CD14-positive monocyte (primary cell): ENCODE measurements at regions not wholly inside any gene's neighbourhood (a gene's known extent, or its start where the extent isn't known, plus 50 kb on each side); places are given as distances from the start of the nearest gene placed in this dataset.

Source experiments
- DNase-seq, 3 donors: peaks; one replicate each; pipeline ENCODE4 v3.0.0-alpha.2; 2011 to 2022
- H2AFZ ChIP-seq: 2 replicates; pipeline ENCODE4 v1.6.0; 2012; ENCODE audit warnings: mild to moderate bottlenecking, low read depth, low read length, inconsistent platforms; ENCODE audit not compliant: insufficient read depth, poor library complexity, severe bottlenecking
- H3K27ac ChIP-seq, 2 donors: 1 replicate in 1 of 2; 2 replicates in 1 of 2; pipeline ENCODE4 v1.5.1; 2012 to 2013; ENCODE audit warnings: low read length in 2 of 2, control low read depth in 1 of 2, inconsistent platforms in 1 of 2, low read depth in 1 of 2, mild to moderate bottlenecking in 1 of 2
- H3K27me3 ChIP-seq, 2 donors: one replicate each; pipeline versions ENCODE4 v1.6.0 to v1.6.1; 2011 to 2013; ENCODE audit warnings: low read length in 2 of 2; ENCODE audit not compliant: control insufficient read depth in 2 of 2, insufficient read depth in 2 of 2
- H3K36me3 ChIP-seq, 2 donors: replicated peaks in 1 of 2; 1 replicate in 1 of 2; 2 replicates in 1 of 2; pipeline versions ENCODE4 v1.5.1 to v1.6.1; 2012 to 2013; ENCODE audit warnings: low read length in 2 of 2, control low read depth in 1 of 2, inconsistent platforms in 1 of 2, mild to moderate bottlenecking in 1 of 2; ENCODE audit not compliant: insufficient read depth in 2 of 2, control insufficient read depth in 1 of 2
- H3K4me1 ChIP-seq, 2 donors: 1 replicate in 1 of 2; 2 replicates in 1 of 2; pipeline versions ENCODE4 v1.5.1 to v1.6.1; 2012 to 2013; ENCODE audit warnings: low read length in 2 of 2, control low read depth in 1 of 2, inconsistent platforms in 1 of 2, mild to moderate bottlenecking in 1 of 2, moderate library complexity in 1 of 2; ENCODE audit not compliant: insufficient read depth in 2 of 2, control insufficient read depth in 1 of 2
- H3K4me2 ChIP-seq: replicated peaks from 2 replicates; pipeline ENCODE3; 2012; ENCODE audit warnings: low read length, moderate library complexity, mild to moderate bottlenecking; ENCODE audit not compliant: poor library complexity, severe bottlenecking; ENCODE audit errors: extremely low read depth
- H3K4me3 ChIP-seq, 3 experiments: fragments of 200-600 bp in 1 of 3; sonication (generic) in 1 of 3; replicated peaks in 1 of 3; 1 replicate in 2 of 3; 2 replicates in 1 of 3; pipeline ENCODE4 v1.5.1; 2011 to 2013; ENCODE audit warnings: low read length in 3 of 3, mild to moderate bottlenecking in 3 of 3, control low read depth in 2 of 3, low read depth in 2 of 3, inconsistent platforms in 1 of 3, moderate library complexity in 1 of 3
- H3K79me2 ChIP-seq: 2 replicates; pipeline ENCODE4 v1.6.0; 2012; ENCODE audit warnings: mild to moderate bottlenecking, control low read depth, inconsistent platforms, low read length, moderate library complexity; ENCODE audit not compliant: insufficient read depth
- H3K9ac ChIP-seq: 2 replicates; pipeline ENCODE4 v1.6.0; 2017; ENCODE audit warnings: low read length, mild to moderate bottlenecking; ENCODE audit not compliant: insufficient read depth, poor library complexity, severe bottlenecking
- H3K9me3 ChIP-seq, 2 donors: replicated peaks in 1 of 2; 1 replicate in 1 of 2; 2 replicates in 1 of 2; pipeline versions ENCODE4 v1.5.1 to v1.6.1; 2012 to 2013; ENCODE audit warnings: low read length in 2 of 2, control low read depth in 1 of 2; ENCODE audit not compliant: control insufficient read depth in 1 of 2, insufficient read depth in 1 of 2
- H4K20me1 ChIP-seq: 2 replicates; pipeline ENCODE4 v1.6.0; 2012; ENCODE audit warnings: mild to moderate bottlenecking, low read length, control low read depth, moderate library complexity; ENCODE audit not compliant: insufficient read depth
- H3K27ac Mint-ChIP-seq, 7 donors: one replicate each; pipeline ENCODE4 v1.8.0; 2020; ENCODE audit warnings: mild to moderate bottlenecking in 7 of 7, mixed read lengths in 7 of 7, moderate library complexity in 6 of 7, inconsistent platforms in 2 of 7
- H3K27me3 Mint-ChIP-seq, 3 donors: one replicate each; pipeline ENCODE4 v1.8.0; 2021 to 2022; ENCODE audit warnings: low read depth in 3 of 3, mild to moderate bottlenecking in 3 of 3, mixed read lengths in 3 of 3, moderate library complexity in 3 of 3, inconsistent platforms in 1 of 3
- H3K36me3 Mint-ChIP-seq, 2 donors: one replicate each; pipeline ENCODE4 v1.8.0; 2020; ENCODE audit warnings: mixed read lengths in 2 of 2, inconsistent platforms in 1 of 2, mild to moderate bottlenecking in 1 of 2
- H3K4me1 Mint-ChIP-seq: one replicate; pipeline ENCODE4 v1.8.0; 2020; ENCODE audit warnings: mild to moderate bottlenecking, mixed read lengths
- H3K4me3 Mint-ChIP-seq, 2 donors: one replicate each; pipeline ENCODE4 v1.8.0; 2020; ENCODE audit warnings: mild to moderate bottlenecking in 2 of 2, mixed read lengths in 2 of 2, moderate library complexity in 1 of 2
- H3K9me3 Mint-ChIP-seq, 7 donors: one replicate each; pipeline ENCODE4 v1.8.0; 2020 to 2022; ENCODE audit warnings: mixed read lengths in 7 of 7, mild to moderate bottlenecking in 6 of 7, moderate library complexity in 6 of 7, inconsistent platforms in 2 of 7
- whole genome bisulfite sequencing: methylation state at CpG from one replicate; pipeline ENCODE4 v1.1.5; 2013; ENCODE audit warnings: missing lambda C conversion rate; ENCODE audit not compliant: insufficient coverage; 5-methylcytosine and 5-hydroxymethylcytosine counted together
- intact Hi-C, 2 donors: fragments of 100-400 bp; cut with micrococcal nuclease; formaldehyde crosslinking; loops; one replicate each; pipeline versions ENCODE4 v1.15.0 to v1.15.1; 2023
- TF ChIP-seq, protein P1 (sequence below): fragments of 200-600 bp; IDR thresholded peaks from one replicate; pipeline ENCODE4 v1.8.0; 2022; ENCODE audit warnings: antibody characterized with exemption, mild to moderate bottlenecking

- H4K20me1 ChIP-seq = no peaks in the 10 kb centered on the region
Observed at GRCh38 chr15:93880358-93880757, 351.0 kb upstream of the MCTP2 start.

DNA sequence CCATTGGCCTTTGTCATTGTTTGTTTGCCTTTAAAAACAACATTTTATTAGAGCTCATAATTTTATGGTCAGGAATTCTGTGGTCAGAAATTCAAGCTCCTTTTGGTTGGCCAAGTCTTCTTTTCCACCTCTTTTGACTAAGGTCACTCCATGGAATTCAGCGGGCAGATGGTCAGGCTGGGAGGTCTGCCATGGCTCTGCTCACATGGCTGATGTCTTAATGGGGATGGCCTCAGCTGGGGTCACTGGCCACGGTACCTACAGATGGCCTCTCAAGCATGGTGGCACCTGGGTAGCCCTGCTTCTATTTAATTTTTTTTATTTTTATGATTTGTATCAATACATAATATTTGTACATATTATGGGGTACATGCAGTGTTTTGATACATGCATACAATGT is 360.8 kb upstream of the MCTP2 start:
- WGBS = 100% methylated on average over 1 of the region's 2 CpGs
- Histone ChIP-seq H3K9me3 (no peaks in the 10 kb centered on the region), H3K4me1 (peaks cover 15 to 16% of the 10 kb centered on the region in 2 donors), H3K27ac (no peak overlapping the region), H3K36me3 (no peaks in the 10 kb centered on the region), H3K79me2 (no peaks in the 10 kb centered on the region), H3K4me3 (no peak overlapping the region), H4K20me1 (no peaks in the 10 kb centered on the region), H3K9ac (no peak overlapping the region), H2AFZ (no peak overlapping the region), H3K27me3 (no peaks in the 10 kb centered on the region), H3K4me2 (no peak overlapping the region)
- Mint-ChIP-seq H3K4me1 (peaks cover 23% of the 10 kb centered on the region), H3K27ac (no peak overlapping the region), H3K36me3 (peaks cover 5% of the 10 kb centered on the region in 2 donors), H3K4me3 (no peak overlapping the region), H3K9me3 (no peaks in the 10 kb centered on the region), H3K27me3 (no peaks in the 10 kb centered on the region)
- intact Hi-C loops = no loop called here
- no peak for DNase-seq
- TF ChIP-seq, protein P1, sequence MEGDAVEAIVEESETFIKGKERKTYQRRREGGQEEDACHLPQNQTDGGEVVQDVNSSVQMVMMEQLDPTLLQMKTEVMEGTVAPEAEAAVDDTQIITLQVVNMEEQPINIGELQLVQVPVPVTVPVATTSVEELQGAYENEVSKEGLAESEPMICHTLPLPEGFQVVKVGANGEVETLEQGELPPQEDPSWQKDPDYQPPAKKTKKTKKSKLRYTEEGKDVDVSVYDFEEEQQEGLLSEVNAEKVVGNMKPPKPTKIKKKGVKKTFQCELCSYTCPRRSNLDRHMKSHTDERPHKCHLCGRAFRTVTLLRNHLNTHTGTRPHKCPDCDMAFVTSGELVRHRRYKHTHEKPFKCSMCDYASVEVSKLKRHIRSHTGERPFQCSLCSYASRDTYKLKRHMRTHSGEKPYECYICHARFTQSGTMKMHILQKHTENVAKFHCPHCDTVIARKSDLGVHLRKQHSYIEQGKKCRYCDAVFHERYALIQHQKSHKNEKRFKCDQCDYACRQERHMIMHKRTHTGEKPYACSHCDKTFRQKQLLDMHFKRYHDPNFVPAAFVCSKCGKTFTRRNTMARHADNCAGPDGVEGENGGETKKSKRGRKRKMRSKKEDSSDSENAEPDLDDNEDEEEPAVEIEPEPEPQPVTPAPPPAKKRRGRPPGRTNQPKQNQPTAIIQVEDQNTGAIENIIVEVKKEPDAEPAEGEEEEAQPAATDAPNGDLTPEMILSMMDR = no peak

More at GRCh38 chr15:93880358-93880757, 351.0 kb upstream of the MCTP2 start:
- intact Hi-C loops = no loop called here
- Histone ChIP-seq H3K9ac (no peak overlapping the region), H3K4me2 (no peak overlapping the region), H3K79me2 (no peaks in the 10 kb centered on the region), H3K27ac (no peak overlapping the region), H3K4me1 (peaks cover 0 to 6% of the 10 kb centered on the region in 2 donors), H3K4me3 (no peak overlapping the region), H3K36me3 (no peaks in the 10 kb centered on the region), H2AFZ (no peak overlapping the region), H3K9me3 (no peaks in the 10 kb centered on the region), H3K27me3 (no peaks in the 10 kb centered on the region)
- no peak overlapping the region for H3K27ac Mint-ChIP-seq
- peaks cover 0 to 2% (median 0%) of the 10 kb centered on the region in 3 donors for H3K27me3 Mint-ChIP-seq
- WGBS = no CpG with 5 or more reads among the region's 1 CpG
- TF ChIP-seq, protein P1 = no peak
- peaks cover 16% of the 10 kb centered on the region for H3K4me1 Mint-ChIP-seq
- H3K4me3 Mint-ChIP-seq = no peak overlapping the region
- DNase-seq = no peak
- peaks cover 0 to 5% (median 2%) of the 10 kb centered on the region in 7 donors for H3K9me3 Mint-ChIP-seq
- peaks cover 7 to 12% of the 10 kb centered on the region in 2 donors for H3K36me3 Mint-ChIP-seq
